Ishikawa (cell line): ENCODE measurements at regions not wholly inside any gene's neighbourhood (a gene's known extent, or its start where the extent isn't known, plus 50 kb on each side); places are given as distances from the start of the nearest gene placed in this dataset.

Source experiments
- CREB1 ChIP-seq: IDR thresholded peaks from 2 replicates; pipeline ENCODE4 v1.6.1; 2012; ENCODE audit warnings: low read depth
- EGR1 ChIP-seq: IDR thresholded peaks from 2 replicates; pipeline ENCODE4 v1.6.1; 2012
- EP300 ChIP-seq: IDR thresholded peaks from 2 replicates; pipeline ENCODE4 v1.6.1; 2012; ENCODE audit warnings: borderline replicate concordance
- FOXM1 ChIP-seq: IDR thresholded peaks from 2 replicates; pipeline ENCODE4 v1.6.1; 2012; ENCODE audit warnings: low read depth, borderline replicate concordance
- MAX ChIP-seq: IDR thresholded peaks from 2 replicates; pipeline ENCODE4 v1.6.1; 2012
- RAD21 ChIP-seq: IDR thresholded peaks from 2 replicates; pipeline ENCODE4 v1.6.1; 2012; ENCODE audit warnings: low read depth
- TCF12 ChIP-seq: IDR thresholded peaks from 2 replicates; pipeline ENCODE4 v1.6.1; 2012; ENCODE audit warnings: low read depth

- TF ChIP-seq FOXM1 (no peak), MAX (no peak), EGR1 (no peak), CREB1 (no peak), TCF12 (no peak), EP300 (no peak), RAD21 (no peak)
Observed at GRCh38 chr2:36125702-36126101, 229.9 kb upstream of the CRIM1 start.
